Memory B cell (primary cell): ENCODE measurements at regions not wholly inside any gene's neighbourhood (a gene's known extent, or its start where the extent isn't known, plus 50 kb on each side); places are given as distances from the start of the nearest gene placed in this dataset.
"Not testable (repeated sequence)": the region's sequence is repeated elsewhere in the genome, so short reads cannot be mapped to it uniquely, and the experiment has no call there.

Experiments
- ATAC-seq: fragments of 150-1000 bp; cut with Tn5 transposase; 2 replicates; pipeline ENCODE4 v1.10.0; 2021; ENCODE audit warnings: low read depth, mild to moderate bottlenecking, moderate library complexity
- DNase-seq, 2 donors: peaks; one replicate each; pipeline ENCODE4 v3.0.0; 2022; ENCODE audit warnings: low spot score in 2 of 2
- H3K27ac Mint-ChIP-seq: one replicate; pipeline ENCODE4 v1.8.0; 2022; ENCODE audit warnings: mild to moderate bottlenecking, moderate library complexity, mixed read lengths
- H3K27me3 Mint-ChIP-seq: one replicate; pipeline ENCODE4 v1.8.0; 2022; ENCODE audit warnings: mixed read lengths
- H3K36me3 Mint-ChIP-seq: one replicate; pipeline ENCODE4 v1.8.0; 2022; ENCODE audit warnings: mild to moderate bottlenecking, mixed read lengths
- H3K4me1 Mint-ChIP-seq: one replicate; pipeline ENCODE4 v1.8.0; 2022; ENCODE audit warnings: mixed read lengths
- H3K4me3 Mint-ChIP-seq: one replicate; pipeline ENCODE4 v1.8.0; 2022; ENCODE audit warnings: mild to moderate bottlenecking, moderate library complexity, mixed read lengths
- H3K9me3 Mint-ChIP-seq: one replicate; pipeline ENCODE4 v1.8.0; 2022; ENCODE audit warnings: mixed read lengths

DNA sequence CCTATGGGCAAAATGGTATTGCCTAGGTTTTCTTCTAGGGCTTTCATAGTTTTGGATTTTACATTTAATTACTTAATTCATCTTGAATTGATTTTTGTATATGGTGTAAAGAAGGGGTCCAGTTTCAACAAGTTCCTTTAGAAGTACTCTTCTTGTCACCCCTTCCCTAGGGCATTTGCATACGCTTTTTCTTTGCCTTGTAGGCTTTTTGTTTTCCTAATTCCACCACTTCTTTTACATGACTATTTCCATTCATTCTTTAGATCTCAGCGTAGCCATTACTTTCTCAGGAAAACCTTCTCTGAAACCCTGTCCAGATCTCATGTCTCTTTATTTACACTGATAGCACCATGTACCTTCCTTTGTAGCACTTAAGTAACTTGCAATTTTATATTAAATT lies 648.6 kb downstream of the XPNPEP1 start:
- no peak overlapping the region for H3K4me3 Mint-ChIP-seq
- DNase-seq = no peak
- no peaks in the 10 kb centered on the region for H3K27me3 Mint-ChIP-seq
- H3K27ac Mint-ChIP-seq = no peak overlapping the region
- ATAC-seq = no peak
- H3K4me1 Mint-ChIP-seq = no peaks in the 10 kb centered on the region
- H3K9me3 Mint-ChIP-seq = no peaks in the 10 kb centered on the region
- H3K36me3 Mint-ChIP-seq = no peaks in the 10 kb centered on the region

DNA sequence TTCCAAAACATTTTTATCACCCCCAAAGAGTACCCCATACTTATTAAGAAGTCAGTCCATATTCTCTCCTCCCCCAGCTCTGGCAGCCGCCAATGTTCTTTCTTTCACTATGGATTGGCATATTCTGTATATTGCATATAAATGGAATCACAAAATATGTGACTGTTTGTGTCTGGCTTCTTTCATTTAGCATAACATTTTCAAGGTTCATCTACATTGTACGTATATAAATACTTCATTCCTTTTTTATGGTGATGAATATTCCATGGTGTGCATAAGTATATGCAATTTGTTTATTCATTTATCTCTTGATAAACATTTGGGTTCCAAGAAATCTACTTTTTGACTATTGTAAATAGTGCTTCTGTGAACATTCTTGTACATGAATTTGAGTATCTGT lies 653.1 kb downstream of the XPNPEP1 start:
- H3K4me3 Mint-ChIP-seq = no peak overlapping the region
- H3K27me3 Mint-ChIP-seq = no peaks in the 10 kb centered on the region
- H3K4me1 Mint-ChIP-seq = peaks cover 2% of the 10 kb centered on the region
- DNase-seq = no peak
- no peak overlapping the region for H3K27ac Mint-ChIP-seq
- peaks cover 4% of the 10 kb centered on the region for H3K9me3 Mint-ChIP-seq
- no peaks in the 10 kb centered on the region for H3K36me3 Mint-ChIP-seq
- ATAC-seq = no peak

DNA sequence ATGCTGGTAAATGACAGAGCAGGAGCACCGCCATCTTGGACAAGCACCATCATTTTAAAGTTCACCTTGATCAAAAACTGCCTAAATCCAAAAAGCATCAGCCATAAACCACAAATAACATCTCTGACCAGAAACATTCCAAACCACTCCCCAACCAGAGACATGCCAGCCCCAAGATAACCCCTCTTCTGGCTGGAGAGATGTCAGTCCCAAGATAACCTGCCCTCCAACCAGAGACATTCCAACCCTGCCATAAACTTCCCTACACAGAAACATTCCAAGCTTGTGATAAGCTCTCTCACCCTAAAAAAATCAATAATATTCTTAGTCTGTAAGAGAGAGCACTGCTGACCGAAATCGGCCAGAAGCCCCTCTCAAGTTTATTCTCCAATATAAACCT lies 659.3 kb downstream of the XPNPEP1 start:
- Mint-ChIP-seq H3K27ac (no peak overlapping the region), H3K4me3 (no peak overlapping the region), H3K27me3 (no peaks in the 10 kb centered on the region), H3K4me1 (peaks cover 2% of the 10 kb centered on the region), H3K36me3 (no peaks in the 10 kb centered on the region), H3K9me3 (peaks cover 6% of the 10 kb centered on the region)
- DNase-seq = no peak
- ATAC-seq = no peak

DNA sequence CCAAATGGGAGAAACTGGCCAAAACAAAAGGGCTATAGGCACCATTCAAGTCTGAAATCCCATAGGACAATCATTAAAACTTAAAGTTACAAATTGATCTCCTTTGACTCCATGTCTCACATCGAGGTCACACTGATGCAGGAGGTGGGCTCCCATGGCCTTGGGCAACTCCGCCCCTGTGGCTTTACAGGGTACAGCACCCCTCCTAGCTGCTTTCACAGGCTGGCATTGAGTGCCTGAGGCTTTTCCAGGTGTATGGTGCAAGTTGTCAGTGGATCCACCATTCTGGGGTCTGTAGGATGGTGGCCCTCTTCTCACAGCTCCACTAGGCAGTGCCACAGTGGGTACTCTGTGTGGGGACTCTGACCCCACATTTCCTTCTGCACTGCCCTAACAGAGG lies 662.1 kb downstream of the XPNPEP1 start:
- no peak for ATAC-seq

DNA sequence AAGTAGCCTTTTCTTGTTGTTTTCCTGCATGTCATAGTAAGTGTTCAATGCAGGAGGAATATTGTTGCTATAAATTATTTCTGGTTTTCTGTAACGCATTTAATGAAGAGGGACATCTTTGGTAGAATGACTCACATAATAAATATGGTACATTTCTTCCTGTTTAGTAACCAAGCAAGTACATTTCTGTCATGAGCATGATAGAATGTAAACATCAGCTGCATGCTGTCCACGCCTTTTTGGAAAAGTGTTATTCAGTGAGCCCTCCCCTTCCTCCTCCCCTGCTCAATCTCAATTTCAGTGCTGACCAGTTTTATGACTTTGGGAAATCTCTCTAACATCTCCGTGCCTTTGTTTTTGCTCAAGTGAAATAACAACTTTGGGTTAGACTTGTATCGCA lies 664.0 kb downstream of the XPNPEP1 start:
- Mint-ChIP-seq H3K27me3 (no peaks in the 10 kb centered on the region), H3K36me3 (no peaks in the 10 kb centered on the region), H3K27ac (no peak overlapping the region), H3K4me3 (no peak overlapping the region), H3K9me3 (peaks cover 1% of the 10 kb centered on the region), H3K4me1 (no peaks in the 10 kb centered on the region)
- ATAC-seq = no peak
- no peak for DNase-seq

More for the DNA sequence above, 662.1 kb downstream of the XPNPEP1 start:
- H3K36me3 Mint-ChIP-seq = no peaks in the 10 kb centered on the region
- no peaks in the 10 kb centered on the region for H3K27me3 Mint-ChIP-seq
- no peak overlapping the region for H3K4me3 Mint-ChIP-seq
- H3K27ac Mint-ChIP-seq = no peak overlapping the region
- DNase-seq = no peak
- no peaks in the 10 kb centered on the region for H3K4me1 Mint-ChIP-seq
- peaks cover 3% of the 10 kb centered on the region for H3K9me3 Mint-ChIP-seq

DNA sequence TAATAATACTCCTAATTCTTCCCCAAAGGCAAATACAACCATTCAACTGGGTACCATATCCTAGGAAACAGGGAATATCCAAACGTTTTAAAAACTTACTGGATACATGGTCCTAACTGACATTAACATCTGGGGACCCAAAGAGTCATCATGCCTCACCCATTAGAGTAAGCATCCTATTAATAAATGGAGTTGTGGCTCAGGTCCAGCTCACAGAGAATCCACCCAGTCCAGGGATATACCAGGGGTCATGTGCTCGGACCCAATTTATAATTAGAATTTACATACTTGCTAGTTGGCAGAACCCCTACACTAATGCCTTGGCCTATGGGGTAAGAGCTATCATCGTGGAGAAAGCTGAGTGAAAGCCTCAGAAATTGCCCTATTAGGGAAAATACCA lies 670.0 kb downstream of the XPNPEP1 start:
- H3K36me3 Mint-ChIP-seq = no peaks in the 10 kb centered on the region
- no peak overlapping the region for H3K27ac Mint-ChIP-seq
- DNase-seq (no peak), ATAC-seq (no peak)
- H3K4me1 Mint-ChIP-seq = no peaks in the 10 kb centered on the region
- no peaks in the 10 kb centered on the region for H3K27me3 Mint-ChIP-seq
- no peaks in the 10 kb centered on the region for H3K9me3 Mint-ChIP-seq
- no peak overlapping the region for H3K4me3 Mint-ChIP-seq

DNA sequence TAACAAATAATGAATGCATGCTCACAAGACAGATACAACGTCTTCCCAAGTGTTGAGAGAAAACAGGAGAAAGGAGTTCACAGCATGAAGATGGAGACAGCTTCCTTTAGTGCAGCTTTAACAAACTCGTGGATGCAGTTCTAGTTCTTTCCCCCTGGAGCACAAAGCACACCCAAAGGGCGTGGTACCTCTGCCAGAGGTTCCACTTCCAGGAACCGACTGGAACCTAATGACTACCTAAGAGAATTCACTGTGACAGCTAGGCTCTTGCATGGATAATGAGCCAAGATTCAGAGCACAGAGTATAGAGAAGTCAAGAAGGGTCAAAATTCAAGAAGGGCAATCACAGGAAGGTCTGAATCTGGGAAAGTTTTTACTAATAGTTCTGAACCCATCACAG lies 673.2 kb downstream of the XPNPEP1 start:
- Mint-ChIP-seq H3K36me3 (no peaks in the 10 kb centered on the region), H3K27ac (no peak overlapping the region), H3K27me3 (no peaks in the 10 kb centered on the region), H3K4me3 (no peak overlapping the region), H3K9me3 (no peaks in the 10 kb centered on the region), H3K4me1 (no peaks in the 10 kb centered on the region)
- ATAC-seq = no peak
- DNase-seq = no peak

DNA sequence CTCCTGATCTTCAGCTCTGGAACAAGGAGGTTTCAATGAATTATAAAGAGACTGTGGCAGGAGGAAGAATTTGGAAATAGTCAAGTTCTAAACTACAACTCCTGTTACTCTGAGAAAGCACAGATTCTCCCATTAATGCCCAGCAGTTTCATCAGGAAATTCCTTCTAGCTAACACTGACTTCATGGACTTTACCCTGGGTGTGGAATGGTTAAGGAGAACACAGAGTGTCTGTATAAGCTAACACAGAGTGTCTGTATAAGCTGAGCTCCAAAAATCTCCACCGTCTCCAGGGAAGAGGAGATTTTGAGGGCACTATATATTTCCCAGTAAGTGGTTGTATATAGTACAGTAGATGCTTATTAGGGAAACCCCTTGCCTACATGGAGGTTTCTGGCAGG lies 675.5 kb downstream of the XPNPEP1 start:
- ATAC-seq = no peak

DNA sequence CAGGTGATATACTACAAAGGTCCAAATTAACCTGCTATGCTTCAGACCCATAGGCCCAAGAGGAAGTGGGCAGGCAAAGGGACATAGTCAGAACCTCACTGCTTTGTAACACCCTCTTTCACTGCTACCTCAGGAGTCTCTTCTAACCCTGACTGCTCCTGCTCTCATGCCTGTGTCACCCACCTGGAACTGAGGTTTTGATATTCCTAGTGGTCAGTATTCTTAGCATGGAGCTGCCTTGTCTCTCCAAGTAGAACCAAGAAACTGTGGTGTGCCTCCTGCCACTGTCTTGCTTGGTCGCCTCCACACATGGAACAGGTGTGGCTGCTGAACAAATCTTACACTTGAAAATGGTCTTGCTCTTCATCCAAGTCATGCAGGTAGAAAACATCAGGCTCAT lies 677.5 kb downstream of the XPNPEP1 start:
- Mint-ChIP-seq H3K27ac (no peak overlapping the region), H3K27me3 (no peaks in the 10 kb centered on the region)
- no peak for ATAC-seq

More for the DNA sequence above, 675.5 kb downstream of the XPNPEP1 start:
- no peaks in the 10 kb centered on the region for H3K36me3 Mint-ChIP-seq
- DNase-seq = no peak
- no peaks in the 10 kb centered on the region for H3K27me3 Mint-ChIP-seq
- no peak overlapping the region for H3K4me3 Mint-ChIP-seq
- no peak overlapping the region for H3K27ac Mint-ChIP-seq
- H3K9me3 Mint-ChIP-seq = peaks cover 4% of the 10 kb centered on the region
- H3K4me1 Mint-ChIP-seq = no peaks in the 10 kb centered on the region

DNA sequence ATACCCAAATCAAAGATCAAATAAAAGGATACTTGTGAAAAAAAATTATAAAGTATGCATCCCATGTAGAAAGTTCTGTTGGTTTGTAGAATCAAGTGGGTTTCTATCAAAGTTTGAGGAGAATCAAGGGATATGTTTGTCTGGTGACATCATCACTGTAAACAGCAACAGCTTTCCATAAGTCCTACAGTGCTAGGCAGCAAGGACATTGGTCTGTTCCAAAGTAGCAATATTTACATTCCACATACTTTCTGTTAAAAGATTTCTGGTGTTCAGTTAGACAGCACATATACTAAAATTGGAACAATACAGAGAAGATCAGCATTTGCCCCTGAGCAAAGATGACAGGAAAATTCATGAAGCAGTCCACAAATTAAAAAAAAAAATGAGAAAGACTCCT lies 683.9 kb downstream of the XPNPEP1 start:
- Mint-ChIP-seq H3K9me3 (peaks cover 6% of the 10 kb centered on the region), H3K36me3 (no peaks in the 10 kb centered on the region), H3K4me1 (no peaks in the 10 kb centered on the region), H3K27ac (no peak overlapping the region), H3K27me3 (no peaks in the 10 kb centered on the region), H3K4me3 (no peak overlapping the region)
- ATAC-seq = no peak
- no peak for DNase-seq

More for the DNA sequence above, 677.5 kb downstream of the XPNPEP1 start:
- DNase-seq = no peak
- Mint-ChIP-seq H3K4me3 (no peak overlapping the region), H3K4me1 (no peaks in the 10 kb centered on the region), H3K36me3 (no peaks in the 10 kb centered on the region), H3K9me3 (peaks cover 6% of the 10 kb centered on the region)

DNA sequence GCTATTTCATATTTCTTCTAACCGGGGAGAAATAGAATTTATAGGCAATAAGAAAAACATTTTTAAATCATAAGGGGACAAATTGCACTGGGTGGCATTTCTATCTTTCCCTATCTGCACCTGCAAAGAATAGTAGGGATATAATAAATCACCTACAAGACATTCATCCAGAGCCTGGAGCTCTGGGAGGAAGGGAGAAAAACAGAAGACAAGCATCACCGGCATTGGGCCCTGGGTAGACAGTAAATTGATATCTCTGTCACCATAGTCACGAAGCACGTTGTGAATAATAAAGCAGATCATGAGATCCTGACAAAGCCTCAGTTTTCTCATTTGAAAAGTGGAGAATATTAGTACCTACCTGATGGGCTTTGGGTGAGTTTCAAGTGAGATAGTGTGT lies 685.6 kb downstream of the XPNPEP1 start:
- Mint-ChIP-seq H3K4me1 (no peaks in the 10 kb centered on the region), H3K27me3 (no peaks in the 10 kb centered on the region), H3K9me3 (peaks cover 2% of the 10 kb centered on the region), H3K36me3 (no peaks in the 10 kb centered on the region), H3K4me3 (no peak overlapping the region), H3K27ac (no peak overlapping the region)
- ATAC-seq = no peak
- DNase-seq = no peak

DNA sequence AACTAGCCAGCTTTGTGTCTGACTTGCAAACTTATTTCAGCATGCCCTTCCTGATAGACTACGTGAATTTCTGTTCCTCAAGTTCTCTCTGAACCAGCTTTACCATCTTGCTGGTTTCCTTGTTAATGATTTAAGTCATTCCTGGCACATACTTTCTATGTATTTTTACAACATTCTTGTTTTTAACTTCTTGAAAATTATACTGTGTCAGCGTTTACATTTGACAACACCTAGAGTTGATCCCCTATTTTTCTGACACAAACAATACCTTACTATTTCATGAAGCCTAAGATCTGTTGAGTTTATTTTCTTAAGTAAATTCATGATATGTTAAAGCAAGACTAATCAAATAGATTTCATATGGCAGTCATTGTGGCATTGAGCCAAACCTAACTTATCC lies 686.3 kb downstream of the XPNPEP1 start:
- no peak overlapping the region for H3K27ac Mint-ChIP-seq
- no peaks in the 10 kb centered on the region for H3K27me3 Mint-ChIP-seq
- no peak for DNase-seq
- no peaks in the 10 kb centered on the region for H3K36me3 Mint-ChIP-seq
- no peak for ATAC-seq
- peaks cover 2% of the 10 kb centered on the region for H3K9me3 Mint-ChIP-seq
- no peak overlapping the region for H3K4me3 Mint-ChIP-seq
- H3K4me1 Mint-ChIP-seq = no peaks in the 10 kb centered on the region

DNA sequence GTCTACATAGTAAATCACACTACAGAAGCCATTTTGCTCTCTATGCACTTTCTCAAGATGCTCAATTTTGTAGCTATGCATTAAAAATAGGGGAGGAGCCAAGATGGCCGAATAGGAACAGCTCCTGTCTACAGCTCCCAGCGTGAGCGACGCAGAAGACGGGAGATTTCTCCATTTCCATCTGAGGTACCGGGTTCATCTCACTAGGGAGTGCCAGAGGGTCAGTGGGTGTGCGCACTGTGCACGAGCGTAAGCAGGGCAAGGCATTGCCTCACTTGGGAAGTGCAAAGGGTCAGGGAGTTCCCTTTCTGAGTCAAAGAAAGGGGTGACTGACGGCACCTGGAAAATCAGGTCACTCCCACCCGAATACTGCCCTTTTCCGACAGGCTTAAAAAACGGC lies 699.8 kb downstream of the XPNPEP1 start:
- H3K4me1 Mint-ChIP-seq, ATAC-seq, H3K36me3 Mint-ChIP-seq, DNase-seq, H3K27me3 Mint-ChIP-seq, H3K9me3 Mint-ChIP-seq, H3K27ac Mint-ChIP-seq, H3K4me3 Mint-ChIP-seq: not testable (repeated sequence)

DNA sequence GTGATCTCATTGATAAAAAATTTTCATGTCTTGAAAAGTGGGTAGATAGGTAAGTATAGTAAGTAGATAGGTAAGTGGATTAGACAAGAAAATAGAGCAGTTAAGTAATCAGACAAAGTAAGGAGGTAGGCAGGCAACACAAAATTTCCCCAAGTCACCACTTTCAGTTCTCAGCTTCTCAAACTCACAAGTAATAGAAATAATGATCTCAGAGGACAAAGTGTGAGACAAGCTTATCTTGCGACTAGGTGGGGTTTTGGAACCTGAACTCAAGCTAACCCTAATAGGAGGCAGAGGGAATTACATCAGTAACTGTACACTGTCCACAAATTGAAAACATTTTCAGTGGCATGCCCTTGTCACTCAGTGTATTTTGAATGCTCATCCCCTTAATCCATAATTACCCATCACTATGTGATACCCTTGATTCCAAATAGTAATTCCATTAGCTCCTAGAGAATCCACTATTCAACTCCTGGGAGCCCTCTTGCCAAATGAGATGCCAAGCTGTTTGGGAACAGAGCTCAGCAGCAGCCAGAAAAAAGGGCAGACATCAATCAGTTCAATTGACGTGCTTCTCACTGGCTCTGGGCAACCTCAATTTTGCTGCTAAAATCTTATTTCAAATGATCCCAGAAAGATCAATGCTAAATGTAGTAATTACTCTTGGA lies 703.2 kb downstream of the XPNPEP1 start:
- ATAC-seq (no peak), DNase-seq (no peak)
- Mint-ChIP-seq H3K4me3 (no peak overlapping the region), H3K27ac (no peak overlapping the region), H3K36me3 (no peaks in the 10 kb centered on the region), H3K9me3 (no peaks in the 10 kb centered on the region), H3K27me3 (no peaks in the 10 kb centered on the region), H3K4me1 (no peaks in the 10 kb centered on the region)

DNA sequence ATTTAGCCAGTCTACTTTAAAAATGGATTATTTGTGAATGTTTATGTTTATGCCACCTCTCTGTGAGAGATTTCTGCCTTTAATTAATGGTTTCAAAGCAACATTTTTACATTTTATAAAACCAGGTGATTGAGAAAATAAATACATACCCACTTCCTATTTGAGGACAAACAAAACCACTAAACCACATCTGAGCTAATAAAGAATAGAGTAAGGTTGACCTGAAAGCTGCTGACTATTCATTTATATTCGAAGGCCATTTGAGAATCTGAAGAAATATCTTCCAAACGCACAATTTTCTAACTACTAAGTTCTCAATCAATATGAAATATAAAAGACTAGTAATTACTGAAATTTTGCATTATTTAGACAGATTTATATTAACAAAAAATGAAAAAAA lies 705.1 kb downstream of the XPNPEP1 start:
- Mint-ChIP-seq H3K4me1 (no peaks in the 10 kb centered on the region), H3K27ac (no peak overlapping the region), H3K9me3 (no peaks in the 10 kb centered on the region), H3K36me3 (no peaks in the 10 kb centered on the region), H3K4me3 (no peak overlapping the region), H3K27me3 (no peaks in the 10 kb centered on the region)
- ATAC-seq = no peak
- no peak for DNase-seq
